ENCODE measurements at regions not wholly inside any gene's neighbourhood (a gene's known extent, or its start where the extent isn't known, plus 50 kb on each side); places are given as distances from the start of the nearest gene placed in this dataset.

GRCh38 chr17:72580321-72581127 lies 459.7 kb downstream of the SOX9 start:
- in situ Hi-C loops (cut with HindIII; ENCODE audit: low sequenced_read_pairs) = no loop called here

DNA sequence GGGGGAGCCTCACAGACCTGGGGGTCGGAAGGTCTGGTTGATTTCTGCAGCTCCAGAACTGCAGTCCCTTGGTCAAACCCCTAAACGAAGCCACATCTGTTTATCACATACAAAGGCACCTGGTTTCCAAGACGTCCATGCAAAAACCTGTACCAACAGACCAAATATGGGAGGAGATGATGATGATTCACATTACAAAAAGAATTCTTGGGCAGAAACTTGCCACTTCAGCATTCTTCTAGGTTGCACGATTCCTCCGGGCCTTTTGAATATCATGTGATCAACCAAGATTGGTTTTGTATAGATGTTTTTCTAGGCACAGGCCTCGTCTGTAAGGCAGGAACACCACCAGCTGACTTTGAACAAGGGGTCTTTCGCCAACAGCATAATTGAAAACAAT lies 466.3 kb downstream of the SOX9 start:
- in situ Hi-C loops (cut with HindIII; ENCODE audit: low sequenced_read_pairs) = no loop called here

DNA sequence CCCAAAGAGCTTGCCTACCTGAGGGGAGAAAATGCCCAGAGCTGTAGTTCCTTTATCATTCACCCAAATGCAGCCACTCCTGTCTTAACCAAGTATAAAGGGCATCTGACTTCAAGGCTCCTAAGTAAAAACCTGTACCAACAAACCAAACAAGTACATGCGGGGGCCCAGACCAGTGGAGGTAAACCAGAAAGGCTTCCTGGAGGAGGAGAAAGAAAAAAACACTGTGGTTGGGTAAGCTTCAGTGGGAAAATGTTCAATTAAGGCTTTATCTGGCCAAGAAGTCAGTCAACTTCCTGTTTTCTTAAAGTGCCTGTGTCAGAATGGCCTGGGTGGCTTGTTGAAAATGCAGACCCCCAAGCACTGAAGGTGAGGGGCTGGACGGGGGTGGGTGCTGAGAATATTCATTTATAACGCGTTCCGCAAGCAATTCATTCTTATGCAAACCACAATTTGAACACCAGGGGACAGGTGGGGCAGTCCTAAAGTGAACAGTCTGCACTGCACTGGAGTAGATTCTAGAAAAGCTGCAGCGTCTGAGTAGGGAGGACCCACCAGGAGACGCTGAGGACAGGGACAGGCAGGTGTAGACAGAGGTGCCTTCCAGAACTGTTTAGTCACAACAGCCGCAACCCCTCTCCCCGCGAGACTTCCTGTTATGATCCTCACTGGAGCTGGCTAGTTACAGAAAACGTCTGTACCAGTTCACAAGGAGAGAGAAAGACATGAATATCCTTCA lies 467.1 kb downstream of the SOX9 start:
- in situ Hi-C loops (cut with HindIII; ENCODE audit: low sequenced_read_pairs) = no loop called here

- in situ Hi-C loops (cut with HindIII; ENCODE audit: low sequenced_read_pairs) = no loop called here
Measured at GRCh38 chr17:72588561-72588960, 467.7 kb downstream of the SOX9 start.

DNA sequence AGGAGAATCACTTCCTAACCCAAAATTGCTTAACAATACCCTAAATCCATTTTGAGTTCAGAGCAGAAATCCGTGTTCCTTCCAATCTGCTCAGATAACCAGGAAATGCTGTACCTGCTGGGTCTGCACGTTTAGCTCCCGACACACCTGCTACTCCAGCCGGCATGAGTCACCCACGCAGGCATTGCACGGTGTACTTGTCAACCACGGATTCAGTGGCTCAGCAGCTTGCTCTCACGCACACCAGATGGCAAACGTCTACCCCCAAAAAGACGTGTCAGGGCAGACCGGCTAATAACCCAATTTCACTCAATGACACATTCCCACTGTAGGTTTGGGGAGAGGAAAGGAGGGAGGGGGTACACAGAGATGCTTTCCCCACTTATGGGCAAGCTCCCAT lies 468.1 kb downstream of the SOX9 start:
- in situ Hi-C loops (cut with HindIII; ENCODE audit: low sequenced_read_pairs) = no loop called here

DNA sequence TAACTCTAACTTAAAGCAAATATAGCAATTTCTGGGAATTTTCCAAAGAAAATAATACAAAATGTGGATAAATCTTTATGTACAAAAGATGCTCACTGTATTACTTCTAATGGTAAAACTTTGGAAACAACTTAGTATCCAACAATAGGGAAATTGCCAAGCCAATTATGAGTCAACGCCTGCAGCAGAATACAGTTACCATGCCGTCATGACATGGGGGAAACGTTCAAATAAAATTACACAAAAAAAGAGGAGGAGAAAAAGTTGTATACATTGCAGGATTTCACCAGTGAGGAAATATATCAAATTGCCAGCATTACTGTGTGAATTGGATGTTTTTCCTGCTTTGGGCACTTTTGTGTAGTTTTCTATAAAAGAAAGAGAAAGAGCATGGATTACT lies 469.6 kb downstream of the SOX9 start:
- in situ Hi-C loops (cut with HindIII; ENCODE audit: low sequenced_read_pairs) = no loop called here

- in situ Hi-C loops (cut with HindIII; ENCODE audit: low sequenced_read_pairs) = no loop called here
Measured at GRCh38 chr17:72590882-72591281, 470.1 kb downstream of the SOX9 start.

DNA sequence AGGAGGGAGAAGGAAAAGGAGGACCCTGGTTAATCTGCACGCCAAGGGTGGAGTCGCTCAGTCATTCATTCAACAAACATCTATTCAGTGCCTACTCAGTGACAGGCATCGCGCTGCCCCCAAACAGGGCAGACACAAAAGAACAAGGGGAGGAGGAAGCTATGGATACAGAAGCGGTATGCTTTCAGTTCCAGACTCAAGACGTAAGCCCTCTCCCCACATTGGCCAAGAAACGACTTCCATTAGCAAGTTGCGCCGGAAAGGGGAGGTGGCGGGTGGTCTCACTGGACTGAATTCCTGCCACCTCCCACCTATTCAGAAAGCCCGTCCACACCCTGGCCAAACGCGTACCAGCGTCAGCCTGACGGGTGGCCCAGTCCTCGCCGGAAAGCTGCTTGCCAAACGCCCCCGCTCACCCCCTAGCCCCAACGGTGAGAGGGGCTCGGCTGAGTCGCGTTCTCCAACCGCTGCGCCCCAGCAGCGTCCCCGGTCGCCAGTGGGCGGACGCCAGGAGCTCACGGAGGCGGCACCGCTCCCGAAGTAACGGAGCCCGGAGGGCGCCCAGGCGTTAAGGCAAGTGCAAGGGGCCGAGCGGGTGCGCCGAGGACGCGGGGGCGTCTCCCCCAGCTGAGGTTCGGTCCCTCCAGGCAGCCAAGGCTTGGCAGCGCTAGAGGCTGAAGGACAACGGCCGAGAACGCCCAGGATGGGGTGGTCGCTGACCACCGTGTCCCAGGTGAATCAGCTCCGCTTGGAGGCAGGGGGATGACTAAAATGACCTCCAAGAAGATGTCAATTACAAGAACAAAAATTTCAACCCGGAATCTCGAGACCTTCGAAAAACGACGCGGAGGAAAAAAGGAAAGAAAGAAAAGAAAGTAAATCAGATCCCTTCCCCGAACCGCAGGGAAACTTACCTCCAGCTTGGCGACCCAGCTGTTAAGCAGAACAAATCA lies 470.7 kb downstream of the SOX9 start:
- in situ Hi-C loops (cut with HindIII; ENCODE audit: low sequenced_read_pairs) = no loop called here

GRCh38 chr17:72592242-72592966 lies 471.6 kb downstream of the SOX9 start:
- in situ Hi-C loops (cut with HindIII; ENCODE audit: low sequenced_read_pairs) = no loop called here

- in situ Hi-C loops (cut with HindIII; ENCODE audit: low sequenced_read_pairs) = no loop called here
Measured at GRCh38 chr17:72592967-72593325, 472.1 kb downstream of the SOX9 start.

DNA sequence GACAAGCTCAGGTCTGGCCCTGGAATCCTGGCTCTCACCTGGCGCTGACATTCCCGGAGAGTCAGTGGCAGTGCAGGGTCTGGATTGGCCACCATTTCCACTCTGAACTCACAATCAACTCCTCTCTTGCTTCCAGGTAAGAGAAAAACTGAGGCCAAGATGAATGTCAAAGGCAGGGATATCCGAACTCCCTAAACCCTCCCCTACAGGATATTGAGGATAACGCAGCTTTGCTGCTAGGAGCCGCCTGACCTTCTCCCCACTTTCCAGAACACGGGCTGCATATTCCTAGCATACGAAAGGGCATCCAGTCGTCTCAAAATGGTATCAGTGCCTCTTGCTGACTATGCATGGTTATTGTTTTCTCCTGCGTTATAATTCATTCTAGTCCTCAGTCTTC lies 473.4 kb downstream of the SOX9 start:
- in situ Hi-C loops (cut with HindIII; ENCODE audit: low sequenced_read_pairs) = no loop called here

Measured in DLD1 (cell line).